ENCODE measurements at regions not wholly inside any gene's neighbourhood (a gene's known extent, or its start where the extent isn't known, plus 50 kb on each side); places are given as distances from the start of the nearest gene placed in this dataset.
"Not testable (repeated sequence)": the region's sequence is repeated elsewhere in the genome, so short reads cannot be mapped to it uniquely, and the experiment has no call there.

DNA sequence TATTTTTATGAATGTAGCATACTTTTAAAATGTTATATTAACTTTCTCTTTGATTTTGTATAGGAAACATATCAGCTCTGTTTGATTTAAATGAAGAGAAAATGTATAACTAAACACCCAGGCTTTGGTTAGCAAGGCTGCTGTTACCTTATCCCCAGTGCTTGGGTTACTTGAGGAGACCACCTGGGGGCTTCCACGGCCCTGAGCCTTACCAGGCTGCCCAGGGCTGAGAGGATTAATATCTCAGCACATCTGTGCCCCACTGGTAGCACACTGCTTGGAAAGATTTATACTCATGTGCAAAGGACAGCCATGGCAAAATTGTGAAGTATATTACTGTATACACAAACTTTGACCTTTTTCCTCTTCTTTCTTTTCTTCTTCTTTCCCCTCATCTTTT lies 752.9 kb downstream of the RAPGEF2 start:
- no peak for DNase-seq

DNA sequence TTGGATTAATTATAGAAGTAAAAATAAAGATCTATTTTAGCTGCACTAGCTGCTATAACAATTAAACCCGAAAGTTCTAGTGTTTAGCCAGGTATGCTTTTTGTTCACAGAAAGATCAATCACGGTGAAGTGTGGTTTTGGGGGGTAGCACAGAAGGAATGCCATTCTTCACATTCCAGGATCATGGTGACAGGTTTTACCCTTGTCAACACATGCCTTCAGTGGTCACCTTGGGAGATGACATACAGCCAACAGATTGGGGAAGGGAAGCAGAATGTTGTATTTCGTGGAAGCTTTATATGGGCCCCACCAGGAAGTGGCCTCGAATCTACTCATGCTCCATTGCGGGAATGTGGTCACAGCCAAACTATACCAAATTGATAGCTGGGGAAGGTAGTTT lies 753.6 kb downstream of the RAPGEF2 start:
- no peak for DNase-seq

DNA sequence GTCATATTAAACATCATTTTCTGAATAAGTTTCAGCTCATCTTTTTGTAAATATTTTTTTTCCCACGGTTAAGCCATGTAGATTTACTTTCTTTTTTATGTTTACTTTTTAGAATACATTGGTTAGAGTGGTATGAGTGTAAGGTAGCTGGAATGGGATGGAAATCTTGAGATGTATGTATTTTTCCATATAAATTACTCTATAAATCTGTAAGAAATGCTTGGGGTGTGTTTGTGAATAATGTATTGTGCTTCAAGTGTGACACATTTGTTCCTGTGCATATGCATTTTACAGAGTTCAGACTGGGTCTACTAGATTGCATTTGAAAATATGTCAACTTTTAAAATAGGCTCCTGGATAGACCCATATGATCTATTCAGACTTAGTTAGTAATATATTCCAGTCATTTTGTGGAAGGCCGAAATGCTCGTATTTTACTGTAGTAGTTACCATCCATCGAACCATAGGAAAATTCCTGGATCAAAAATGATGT lies 756.8 kb downstream of the RAPGEF2 start:
- DNase-seq, result no peak

DNA sequence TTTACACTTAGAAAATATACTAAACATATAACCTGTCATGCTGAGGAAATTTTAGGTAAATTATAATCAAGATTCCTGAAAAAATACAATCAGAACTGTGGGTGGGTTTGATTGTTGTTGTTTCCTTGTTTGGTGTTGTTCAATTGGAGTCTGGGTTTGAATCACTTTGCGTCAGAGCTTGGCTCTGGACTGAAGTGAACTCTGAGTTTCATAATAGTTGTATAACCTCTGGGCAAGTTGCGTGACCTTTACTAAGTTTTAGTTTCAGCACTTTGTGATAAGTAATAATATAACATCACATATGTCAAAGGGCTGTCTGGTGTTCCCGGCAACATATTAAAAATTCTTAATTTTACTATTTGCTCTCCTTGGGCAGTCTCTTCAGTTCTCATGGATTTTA lies 758.1 kb downstream of the RAPGEF2 start:
- no peak for DNase-seq

DNA sequence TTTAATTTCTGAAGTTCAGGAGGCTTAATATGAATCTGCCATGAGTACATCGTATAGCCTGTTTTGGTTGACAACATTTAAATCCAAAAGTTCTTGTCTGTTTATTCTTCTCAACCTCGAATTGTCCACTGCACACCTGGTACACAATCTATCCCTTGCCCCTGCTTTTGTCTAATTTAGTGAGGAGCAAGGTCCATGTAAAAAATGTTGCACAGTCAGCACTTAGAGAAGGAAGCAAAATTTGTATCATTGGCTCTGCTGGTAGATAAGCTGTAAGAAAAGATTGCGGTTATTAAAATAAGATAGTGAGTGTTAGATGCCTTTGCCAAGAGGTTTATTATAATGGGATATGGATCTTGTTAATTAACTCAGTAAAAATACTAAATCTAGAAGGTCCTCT lies 761.5 kb downstream of the RAPGEF2 start:
- DNase-seq, result no peak

GRCh38 chr4:159867673-159868072 lies 764.8 kb downstream of the RAPGEF2 start:
- no peak for DNase-seq

GRCh38 chr4:159868936-159869335 lies 766.1 kb downstream of the RAPGEF2 start:
- DNase-seq, result not testable (repeated sequence)

DNA sequence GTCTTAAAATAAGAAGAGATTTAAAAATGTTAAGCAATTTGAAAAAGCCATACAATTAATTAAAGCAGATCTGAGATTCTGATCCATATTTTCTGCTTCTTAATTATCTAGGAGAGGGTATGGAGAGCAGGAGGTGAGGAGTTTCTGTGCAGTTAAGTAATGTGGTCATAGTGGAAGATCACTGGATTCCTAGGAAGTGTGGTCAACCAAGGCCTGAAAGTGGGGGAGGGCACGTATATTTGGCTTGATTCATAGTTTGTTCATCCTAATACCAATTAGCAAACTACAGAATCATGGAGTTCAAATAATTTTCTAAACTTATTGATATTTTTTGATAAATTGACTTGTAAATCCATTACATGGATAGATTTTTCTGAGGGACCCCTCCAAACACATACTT lies 768.3 kb downstream of the RAPGEF2 start:
- no peak for DNase-seq

DNA sequence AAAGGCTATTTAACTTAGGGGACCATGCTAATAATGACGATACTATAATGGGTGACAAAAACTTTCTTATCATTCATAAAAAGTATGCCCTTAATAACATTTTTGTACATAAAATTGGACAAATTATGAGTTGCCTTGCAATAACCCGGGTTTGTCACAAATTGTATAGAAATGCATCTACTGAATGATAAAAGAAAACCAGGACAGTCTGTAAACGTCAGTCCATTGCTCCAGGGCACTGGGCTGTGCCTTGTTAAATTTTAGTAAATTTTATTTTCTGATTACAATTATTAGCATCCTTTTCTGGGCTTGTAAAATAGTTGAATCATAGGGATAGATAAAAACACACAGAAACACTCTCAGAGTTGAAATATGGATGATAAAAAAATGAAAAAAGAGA lies 778.3 kb downstream of the RAPGEF2 start:
- DNase-seq, result no peak

- DNase-seq, result no peak
Observed at GRCh38 chr4:159884989-159885388, 782.1 kb downstream of the RAPGEF2 start.

DNA sequence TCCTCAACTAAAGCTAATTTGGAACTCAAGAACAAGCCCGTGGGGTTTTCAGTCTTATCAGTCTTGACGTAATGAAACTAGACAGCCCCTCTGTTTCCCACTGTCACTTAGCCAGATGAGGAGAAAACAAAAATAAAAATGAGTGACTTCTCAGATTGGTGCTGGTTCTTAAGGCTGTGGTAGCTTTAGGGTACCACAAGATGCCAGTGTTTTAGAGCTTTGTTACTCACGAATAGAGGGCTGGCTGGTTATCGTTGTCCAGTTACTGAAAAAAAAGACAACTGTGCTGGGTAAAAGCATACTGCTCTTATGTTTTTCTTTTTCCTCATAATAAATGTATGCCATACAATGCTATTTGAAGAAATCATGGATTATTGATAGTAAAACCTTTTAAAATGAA lies 796.7 kb downstream of the RAPGEF2 start:
- DNase-seq, result no peak

DNA sequence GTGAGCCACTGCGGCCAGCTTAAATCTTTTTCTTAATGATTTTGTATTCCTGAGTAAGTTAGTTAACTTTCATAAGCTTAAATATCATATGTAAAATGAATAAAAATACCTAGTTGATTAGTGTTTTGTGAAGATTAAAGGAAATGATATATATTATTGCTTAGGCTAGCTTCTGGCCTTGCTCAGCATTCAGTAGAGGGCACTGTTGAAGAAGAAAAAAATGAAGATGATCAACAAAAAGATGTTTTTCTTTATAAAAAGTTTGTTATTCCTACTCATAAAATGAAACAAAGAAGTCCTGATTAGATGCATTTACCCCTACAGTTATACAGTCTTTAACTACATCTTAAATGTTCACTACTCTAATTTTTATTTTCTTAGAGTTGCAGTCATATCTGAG lies 797.7 kb downstream of the RAPGEF2 start:
- no peak for DNase-seq

DNA sequence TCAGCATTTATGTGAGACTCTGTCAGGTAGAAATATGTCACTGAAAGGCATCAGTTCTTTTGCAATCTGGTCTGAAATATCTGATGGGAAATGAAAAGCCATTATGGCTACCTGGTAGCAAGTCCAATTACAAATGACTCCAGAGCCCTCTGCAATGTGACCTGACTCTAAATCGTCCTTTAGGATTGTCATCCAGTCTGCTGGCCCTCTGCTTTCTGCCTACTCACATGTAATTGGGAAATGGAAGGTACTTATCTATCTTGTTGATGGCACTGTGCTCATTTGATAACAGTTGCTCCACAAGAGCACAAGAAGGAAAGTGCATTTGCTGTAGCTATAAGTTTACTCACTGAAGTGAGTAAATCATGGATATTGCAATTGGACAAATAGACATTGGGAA lies 799.8 kb downstream of the RAPGEF2 start:
- no peak for DNase-seq

DNA sequence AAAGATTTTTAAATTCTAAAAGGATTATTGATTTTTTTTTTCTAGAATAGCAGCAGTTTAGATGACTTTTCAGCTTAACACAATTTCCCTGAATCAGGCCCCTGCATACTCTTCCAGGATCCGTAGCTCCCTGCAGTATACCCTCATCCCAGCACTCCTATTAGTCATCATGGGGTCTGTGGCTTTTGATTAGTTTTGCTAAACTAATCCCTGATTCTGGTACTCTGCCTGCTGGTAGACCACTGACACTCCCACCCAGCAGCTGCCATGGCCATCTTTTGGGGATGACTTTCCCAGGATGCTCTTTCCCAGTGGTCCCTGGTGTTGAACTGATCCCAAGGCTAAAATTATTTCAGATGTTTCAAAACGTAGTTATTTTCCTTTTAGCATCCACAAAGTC lies 802.0 kb downstream of the RAPGEF2 start:
- DNase-seq, result no peak

DNA sequence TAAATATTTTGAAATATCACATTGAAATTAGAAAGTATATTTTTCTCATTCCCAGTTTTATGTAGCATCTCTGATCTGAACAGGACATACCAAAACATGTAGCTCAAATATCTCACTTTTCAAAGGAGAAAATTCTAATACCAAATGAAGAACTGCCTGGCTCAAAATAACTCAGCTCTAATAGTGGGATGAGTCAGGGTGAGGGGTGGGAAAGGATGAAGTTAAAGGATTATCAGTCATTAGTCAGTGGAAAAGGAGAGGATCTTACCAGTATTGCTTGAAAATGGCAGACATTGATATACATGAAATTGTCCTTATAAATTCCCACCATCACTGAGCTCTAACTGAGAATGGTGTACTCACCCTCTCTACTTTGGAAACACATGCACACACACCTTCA lies 803.2 kb downstream of the RAPGEF2 start:
- DNase-seq, result no peak

- DNase-seq, result no peak
Observed at GRCh38 chr4:159906517-159906916, 803.6 kb downstream of the RAPGEF2 start.

GRCh38 chr4:159910721-159911120 lies 807.8 kb downstream of the RAPGEF2 start:
- DNase-seq, result no peak

DNA sequence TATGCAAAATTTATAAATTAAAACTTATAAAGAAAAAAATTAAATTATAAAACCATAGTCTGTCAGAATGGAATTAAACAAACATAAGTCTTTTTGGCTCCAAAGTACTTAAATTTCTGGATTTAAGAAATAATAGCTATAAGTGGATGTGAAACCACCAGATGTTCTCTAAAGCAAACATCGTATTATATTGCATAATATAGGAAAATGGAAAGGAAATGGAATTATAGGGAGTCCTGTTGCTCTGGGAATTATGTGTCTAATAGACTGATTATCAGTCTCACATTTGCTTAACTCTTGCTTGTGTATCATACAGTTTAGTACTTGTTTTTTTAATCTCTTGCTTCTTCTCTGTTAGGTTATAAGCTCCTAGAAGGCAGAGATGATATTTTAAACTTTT lies 819.2 kb downstream of the RAPGEF2 start:
- DNase-seq, result no peak

DNA sequence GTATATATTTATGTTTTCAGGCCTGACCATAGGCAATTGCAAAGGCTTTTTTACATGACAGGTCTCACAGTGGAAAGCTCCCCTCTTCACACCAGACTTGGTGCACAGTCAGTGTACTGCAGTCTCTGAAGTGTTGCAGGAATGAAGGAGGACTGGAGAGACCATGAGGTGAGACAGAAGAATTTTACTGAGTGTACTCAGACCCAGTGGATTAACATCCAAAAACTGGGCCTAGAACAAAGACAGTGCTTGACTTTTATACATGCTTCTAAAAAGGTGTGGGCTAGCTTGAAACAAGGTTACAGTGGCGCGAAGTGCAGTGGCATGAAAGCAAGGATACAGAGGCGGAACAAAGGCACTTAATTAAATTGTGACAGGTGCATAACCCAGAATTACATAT lies 822.9 kb downstream of the RAPGEF2 start:
- DNase-seq, result no peak

- no peak for DNase-seq
Observed at GRCh38 chr4:159926871-159927270, 824.0 kb downstream of the RAPGEF2 start.

DNA sequence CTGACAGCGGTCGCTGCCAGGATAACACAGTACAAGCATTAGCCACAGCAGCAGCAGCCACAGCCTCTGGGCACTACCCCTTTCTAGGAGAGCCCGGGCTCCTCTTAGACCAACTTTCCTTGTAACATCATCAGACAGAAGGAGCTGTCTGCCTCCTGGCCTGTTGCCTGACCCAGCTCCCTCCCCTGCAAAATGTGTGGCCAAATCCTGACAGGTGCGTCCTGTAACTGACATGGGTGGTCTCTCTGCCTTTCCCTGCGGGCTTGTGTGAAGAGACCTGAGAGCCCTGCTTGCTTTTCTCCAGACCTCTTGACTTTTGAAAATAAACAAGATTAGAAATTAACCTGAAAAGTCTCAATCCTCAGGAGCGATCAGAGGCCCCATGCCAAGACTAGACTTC lies 824.9 kb downstream of the RAPGEF2 start:
- DNase-seq, result no peak

DNA sequence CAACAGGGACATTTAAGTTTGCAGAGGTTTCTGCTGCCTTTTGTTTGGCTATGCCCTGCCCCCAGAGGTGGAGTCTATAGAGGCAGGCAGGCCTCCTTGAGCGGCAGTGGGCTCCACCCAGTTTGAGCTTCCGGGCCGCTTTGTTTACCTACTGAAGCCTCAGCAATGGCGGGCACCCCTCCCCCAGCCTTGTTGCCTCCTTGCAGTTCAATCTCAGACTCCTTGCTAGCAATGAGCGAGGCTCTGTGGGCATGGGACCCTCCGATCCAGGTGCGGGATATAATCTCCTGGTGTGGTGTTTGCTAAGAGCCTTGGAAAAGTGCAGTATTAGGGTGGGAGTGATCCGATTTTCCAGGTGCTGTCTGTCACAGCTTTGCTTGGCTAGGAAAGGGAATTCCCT lies 831.7 kb downstream of the RAPGEF2 start:
- DNase-seq, result not testable (repeated sequence)

- no peak for DNase-seq
Observed at GRCh38 chr4:159937595-159937994, 834.7 kb downstream of the RAPGEF2 start.

DNA sequence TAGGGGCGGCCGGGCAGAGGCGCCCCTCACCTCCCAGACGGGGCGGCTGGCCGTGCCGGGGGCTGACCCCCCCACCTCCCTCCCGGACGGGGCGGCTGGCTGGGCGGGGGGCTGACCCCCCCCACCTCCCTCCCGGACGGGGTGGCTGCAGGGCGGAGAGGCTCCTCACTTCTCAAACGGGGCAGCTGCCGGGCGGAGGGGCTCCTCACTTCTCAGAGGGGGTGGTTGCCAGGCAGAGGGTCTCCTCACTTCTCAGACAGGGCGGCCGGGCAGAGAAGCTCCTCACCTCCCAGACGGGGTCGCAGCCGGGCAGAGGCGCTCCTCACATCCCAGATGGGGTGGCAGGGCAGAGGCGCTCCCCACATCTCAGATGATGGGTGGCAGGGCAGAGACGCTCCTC lies 836.8 kb downstream of the RAPGEF2 start:
- DNase-seq, result not testable (repeated sequence)

GRCh38 chr4:159941076-159941475 lies 838.2 kb downstream of the RAPGEF2 start:
- DNase-seq, result no peak

GRCh38 chr4:159944477-159944876 lies 841.6 kb downstream of the RAPGEF2 start:
- DNase-seq, result no peak
